ENCODE measurements at regions not wholly inside any gene's neighbourhood (a gene's known extent, or its start where the extent isn't known, plus 50 kb on each side); places are given as distances from the start of the nearest gene placed in this dataset.

- Histone ChIP-seq H4K20me1 (ENCODE audit: insufficient read depth, low read length) (no peaks in the 10 kb centered on the region), H3K36me3 (replicated peaks; ENCODE audit: low read depth, low read length) (no peaks in the 10 kb centered on the region), H3K4me3 (ENCODE audit: low read length) (no peak overlapping the region), H3K4me2 (ENCODE audit: low read length) (no peak overlapping the region), H3K9me3 (ENCODE audit: insufficient read depth, low read length) (no peaks in the 10 kb centered on the region), H2AFZ (ENCODE audit: low read depth, low read length) (no peak overlapping the region), H3K4me1 (ENCODE audit: low read length) (no peaks in the 10 kb centered on the region), H3K27ac (ENCODE audit: low read length) (no peak overlapping the region), H3K27me3 (ENCODE audit: low read depth, low read length) (no peaks in the 10 kb centered on the region), H3K9ac (ENCODE audit: low read length) (no peak overlapping the region), H3K79me2 (ENCODE audit: low read length) (no peaks in the 10 kb centered on the region)
- TF ChIP-seq, protein P1, sequence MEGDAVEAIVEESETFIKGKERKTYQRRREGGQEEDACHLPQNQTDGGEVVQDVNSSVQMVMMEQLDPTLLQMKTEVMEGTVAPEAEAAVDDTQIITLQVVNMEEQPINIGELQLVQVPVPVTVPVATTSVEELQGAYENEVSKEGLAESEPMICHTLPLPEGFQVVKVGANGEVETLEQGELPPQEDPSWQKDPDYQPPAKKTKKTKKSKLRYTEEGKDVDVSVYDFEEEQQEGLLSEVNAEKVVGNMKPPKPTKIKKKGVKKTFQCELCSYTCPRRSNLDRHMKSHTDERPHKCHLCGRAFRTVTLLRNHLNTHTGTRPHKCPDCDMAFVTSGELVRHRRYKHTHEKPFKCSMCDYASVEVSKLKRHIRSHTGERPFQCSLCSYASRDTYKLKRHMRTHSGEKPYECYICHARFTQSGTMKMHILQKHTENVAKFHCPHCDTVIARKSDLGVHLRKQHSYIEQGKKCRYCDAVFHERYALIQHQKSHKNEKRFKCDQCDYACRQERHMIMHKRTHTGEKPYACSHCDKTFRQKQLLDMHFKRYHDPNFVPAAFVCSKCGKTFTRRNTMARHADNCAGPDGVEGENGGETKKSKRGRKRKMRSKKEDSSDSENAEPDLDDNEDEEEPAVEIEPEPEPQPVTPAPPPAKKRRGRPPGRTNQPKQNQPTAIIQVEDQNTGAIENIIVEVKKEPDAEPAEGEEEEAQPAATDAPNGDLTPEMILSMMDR (IDR thresholded peaks at IDR 0.05; ENCODE audit: low read depth, low read length): no peak
- no peak for TF ChIP-seq EZH2phosphoT487 (IDR thresholded peaks at IDR 0.05; ENCODE audit: low read depth)
These were observed 187.6 kb upstream of the RIMS1 start for GRCh38 chr6:71698702-71699101.

DNA sequence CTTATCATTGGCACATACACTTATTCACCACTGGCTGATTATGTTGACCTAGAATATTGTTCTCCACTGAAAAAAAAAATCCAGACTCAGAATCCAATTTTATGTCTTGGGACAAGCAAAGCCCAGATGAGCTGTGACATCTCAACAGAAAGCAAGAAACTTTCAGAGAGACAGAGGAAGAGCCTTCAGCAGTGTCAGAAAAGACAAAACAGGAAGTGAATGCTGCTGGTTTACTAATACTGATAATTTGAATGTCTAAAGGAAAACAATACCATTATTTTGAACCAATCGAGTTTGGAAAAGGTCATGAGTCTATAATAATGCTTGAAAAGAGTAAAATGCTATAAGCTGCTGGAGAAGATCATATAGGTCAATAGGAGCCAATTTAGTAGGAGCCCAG is 179.8 kb upstream of the RIMS1 start:
- H3K4me2 ChIP-seq (ENCODE audit: low read length): peak overlapping the region; percentile 6
- H3K4me3 ChIP-seq (ENCODE audit: low read length): no peak overlapping the region; the same call in 1 of the 2 replicates
- peaks cover 7% of the 10 kb centered on the region for H3K4me1 ChIP-seq (ENCODE audit: low read length)
- H3K27me3 ChIP-seq (ENCODE audit: low read depth, low read length): no peaks in the 10 kb centered on the region
- H2AFZ ChIP-seq (ENCODE audit: low read depth, low read length): 0 out of 2 replicates have a peak overlapping the region, but pooled peaks have one; percentile 35
- no peaks in the 10 kb centered on the region for H3K36me3 ChIP-seq (replicated peaks; ENCODE audit: low read depth, low read length)
- no peaks in the 10 kb centered on the region for H3K79me2 ChIP-seq (ENCODE audit: low read length)
- no peaks in the 10 kb centered on the region for H4K20me1 ChIP-seq (ENCODE audit: insufficient read depth, low read length)
- no peak overlapping the region for H3K27ac ChIP-seq (ENCODE audit: low read length)
- no peaks in the 10 kb centered on the region for H3K9me3 ChIP-seq (ENCODE audit: insufficient read depth, low read length)
- no peak for TF ChIP-seq EZH2phosphoT487 (IDR thresholded peaks at IDR 0.05; ENCODE audit: low read depth)
- TF ChIP-seq, protein P1 (IDR thresholded peaks at IDR 0.05; ENCODE audit: low read depth, low read length): no peak
- H3K9ac ChIP-seq (ENCODE audit: low read length): no peak overlapping the region

DNA sequence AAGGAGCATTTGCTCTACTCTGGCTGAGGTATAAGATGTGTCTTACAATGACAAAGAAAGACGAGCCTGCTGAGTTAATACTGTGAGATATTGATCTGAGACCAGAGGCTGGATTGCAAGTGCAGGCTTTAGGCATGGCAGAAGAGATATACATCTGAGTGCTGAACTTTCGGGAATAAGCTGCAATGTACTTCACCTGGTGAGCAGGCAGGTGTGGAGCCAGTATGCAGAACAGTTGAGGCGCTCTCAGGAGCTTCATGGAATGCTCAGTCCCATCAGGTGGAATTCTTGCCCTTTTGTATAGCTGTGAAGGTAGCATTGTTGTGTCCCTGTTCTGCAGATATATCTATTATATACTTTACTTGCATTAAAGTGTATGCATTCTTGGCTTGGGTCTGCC is 179.3 kb upstream of the RIMS1 start:
- no peaks in the 10 kb centered on the region for H3K27me3 ChIP-seq (ENCODE audit: low read depth, low read length)
- H3K79me2 ChIP-seq (ENCODE audit: low read length): no peaks in the 10 kb centered on the region
- H4K20me1 ChIP-seq (ENCODE audit: insufficient read depth, low read length): no peaks in the 10 kb centered on the region
- H3K4me1 ChIP-seq (ENCODE audit: low read length): peaks cover 7% of the 10 kb centered on the region
- H3K9ac ChIP-seq (ENCODE audit: low read length): no peak overlapping the region
- H3K27ac ChIP-seq (ENCODE audit: low read length): no peak overlapping the region
- no peak overlapping the region for H3K4me3 ChIP-seq (ENCODE audit: low read length)
- H2AFZ ChIP-seq (ENCODE audit: low read depth, low read length): no peak overlapping the region
- no peaks in the 10 kb centered on the region for H3K36me3 ChIP-seq (replicated peaks; ENCODE audit: low read depth, low read length)
- no peaks in the 10 kb centered on the region for H3K9me3 ChIP-seq (ENCODE audit: insufficient read depth, low read length)
- TF ChIP-seq, protein P1 (IDR thresholded peaks at IDR 0.05; ENCODE audit: low read depth, low read length): no peak
- H3K4me2 ChIP-seq (ENCODE audit: low read length): no peak overlapping the region

- Histone ChIP-seq H3K4me3 (ENCODE audit: low read length) (no peak overlapping the region), H3K4me1 (ENCODE audit: low read length) (no peaks in the 10 kb centered on the region), H3K4me2 (ENCODE audit: low read length) (no peak overlapping the region), H3K79me2 (ENCODE audit: low read length) (no peaks in the 10 kb centered on the region), H4K20me1 (ENCODE audit: insufficient read depth, low read length) (no peaks in the 10 kb centered on the region), H3K36me3 (replicated peaks; ENCODE audit: low read depth, low read length) (no peaks in the 10 kb centered on the region), H3K27ac (ENCODE audit: low read length) (no peak overlapping the region), H3K27me3 (ENCODE audit: low read depth, low read length) (no peaks in the 10 kb centered on the region), H3K9ac (ENCODE audit: low read length) (no peak overlapping the region), H2AFZ (ENCODE audit: low read depth, low read length) (no peak overlapping the region), H3K9me3 (ENCODE audit: insufficient read depth, low read length) (no peaks in the 10 kb centered on the region)
- TF ChIP-seq, protein P1 (IDR thresholded peaks at IDR 0.05; ENCODE audit: low read depth, low read length): no peak
- no peak for TF ChIP-seq EZH2phosphoT487 (IDR thresholded peaks at IDR 0.05; ENCODE audit: low read depth)
These were observed 165.6 kb upstream of the RIMS1 start for GRCh38 chr6:71720705-71721104.
